HG02798 (cell line): ENCODE measurements at regions not wholly inside any gene's neighbourhood (a gene's known extent, or its start where the extent isn't known, plus 50 kb on each side); places are given as distances from the start of the nearest gene placed in this dataset.
A peak's percentile ranks its signal among the peaks of the same experiment; 100 is the strongest.

Source experiments
- ATAC-seq: cut with Tn5 transposase; IDR thresholded peaks from one replicate; pipeline ENCODE4 v1.9.1; 2021; ENCODE audit warnings: mild to moderate bottlenecking; ENCODE audit not compliant: unreplicated experiment, poor library complexity

DNA sequence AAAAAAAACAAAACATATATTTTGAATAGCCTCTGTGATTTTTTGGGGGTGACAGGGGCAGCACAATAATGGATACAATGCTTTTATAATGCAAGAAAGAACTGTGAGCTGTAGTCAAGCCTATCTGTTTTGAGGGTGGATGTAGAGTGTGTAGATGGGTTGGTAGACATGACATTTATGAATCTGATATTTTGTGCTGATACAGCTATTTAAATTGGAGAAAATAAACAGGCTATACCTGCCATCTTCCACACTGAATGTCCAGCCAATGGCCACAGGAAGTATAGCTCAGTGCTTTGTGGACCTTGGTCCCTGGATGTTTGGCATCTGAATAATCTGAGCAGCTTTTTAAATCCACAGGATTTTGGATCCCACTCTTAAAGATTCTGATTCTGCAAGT is 175.0 kb downstream of the NEDD1 start:
- ATAC-seq = no peak

DNA sequence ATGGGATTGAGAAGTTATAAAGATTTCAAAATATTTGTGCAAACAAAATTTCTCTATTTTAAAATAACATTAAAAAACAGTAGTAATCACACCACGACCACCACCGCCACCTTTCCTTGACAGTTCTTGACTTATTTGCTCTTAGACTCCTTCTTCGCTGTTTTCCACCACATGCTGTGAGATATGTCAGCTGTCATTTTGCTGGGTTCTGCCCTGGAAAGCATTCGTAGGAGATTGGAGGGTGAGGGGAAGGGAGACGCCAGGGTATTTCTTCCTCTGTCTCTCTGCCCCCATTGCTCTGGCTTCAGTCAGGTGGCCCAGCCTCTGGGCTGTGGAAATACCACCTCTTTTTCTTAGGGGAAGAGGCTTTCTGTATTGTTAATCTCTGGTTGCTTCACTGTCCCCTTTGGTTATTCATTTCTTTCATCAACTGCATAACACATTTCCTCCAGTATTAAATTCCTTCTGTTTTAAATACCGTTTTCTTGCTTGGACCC is 186.2 kb downstream of the NEDD1 start:
- no peak for ATAC-seq

DNA sequence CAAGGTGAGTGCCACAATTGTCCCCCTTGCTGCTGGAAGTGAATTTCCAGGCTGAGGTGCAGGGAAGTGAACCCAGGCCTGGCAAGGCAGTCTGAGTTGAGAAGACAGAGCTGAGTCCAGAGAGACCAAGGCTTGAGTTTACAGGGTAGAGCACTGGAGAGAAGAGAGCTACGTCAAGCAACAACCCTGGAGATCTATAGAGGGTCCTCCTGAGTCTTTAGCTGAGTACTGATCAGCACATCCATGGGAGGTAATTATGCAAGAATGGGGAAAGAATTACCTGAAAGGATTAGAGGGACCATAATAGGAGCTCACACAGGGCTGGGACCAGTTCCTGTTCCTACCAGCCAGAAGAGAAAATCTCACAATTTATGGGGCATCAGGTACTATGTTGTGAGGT is 190.7 kb downstream of the NEDD1 start:
- ATAC-seq = no peak

DNA sequence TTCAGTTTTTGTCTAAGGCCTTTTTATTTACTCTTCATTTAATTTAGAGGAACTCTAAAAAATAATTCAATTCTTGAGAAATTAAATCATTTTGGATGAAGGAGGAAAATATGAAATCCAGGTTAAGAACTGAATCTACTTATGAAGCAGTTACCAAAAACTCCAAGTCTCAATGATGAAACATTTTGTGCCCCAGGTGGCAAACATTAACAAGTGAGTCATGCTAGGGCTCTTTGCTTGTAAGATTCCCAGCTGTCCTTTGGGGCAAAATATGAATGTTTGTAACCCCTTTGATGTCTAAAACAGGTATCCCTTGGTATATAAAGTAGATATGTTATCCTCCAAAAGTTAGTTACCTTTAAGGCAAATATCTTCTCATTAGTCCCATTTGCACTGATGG is 202.4 kb downstream of the NEDD1 start:
- ATAC-seq = no peak

DNA sequence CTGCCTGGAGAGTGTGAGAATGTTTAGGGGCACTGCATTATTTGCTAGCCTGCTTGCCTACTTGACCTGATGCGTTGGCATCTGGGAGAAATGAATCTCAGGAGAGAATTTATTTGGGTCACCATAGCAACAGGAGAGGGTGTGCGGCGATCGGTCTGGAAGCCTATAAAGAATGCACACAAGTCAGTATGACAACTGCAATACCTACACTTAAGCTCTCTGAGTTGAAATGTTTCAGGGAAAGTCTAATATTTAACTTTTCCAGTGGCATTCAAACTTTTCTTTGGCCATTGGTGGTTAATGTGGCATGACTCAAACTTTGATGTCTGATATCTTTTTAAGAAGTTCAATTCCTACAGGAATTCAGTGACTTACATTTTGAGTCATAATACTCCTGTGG is 205.1 kb downstream of the NEDD1 start:
- no peak for ATAC-seq

DNA sequence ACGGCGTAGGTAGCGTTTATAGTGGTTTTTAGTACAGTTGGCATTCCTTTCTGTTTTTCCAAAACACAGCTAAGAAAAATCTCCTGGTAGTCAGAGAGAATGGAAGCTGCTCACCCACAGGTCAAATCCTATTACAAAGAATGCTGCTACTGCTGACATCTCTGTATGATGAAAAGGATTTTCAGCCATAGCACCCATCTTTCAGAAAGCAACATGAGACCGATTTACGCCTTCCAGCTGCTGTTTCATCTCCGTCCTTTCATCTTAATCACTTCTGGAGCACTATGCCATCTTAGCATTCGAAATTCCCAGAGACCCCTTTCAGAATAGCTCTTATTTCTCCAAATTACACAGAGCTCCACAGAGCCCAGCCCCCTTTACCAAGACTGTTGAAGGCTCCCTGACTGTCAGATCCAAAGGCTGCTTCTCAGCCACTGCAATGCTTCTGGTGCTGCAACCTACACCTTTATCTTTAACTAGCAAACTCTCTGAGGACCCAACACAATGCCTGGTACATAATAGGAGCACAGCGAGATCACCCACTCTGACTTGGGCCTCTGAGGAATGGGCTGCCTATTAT is 211.8 kb downstream of the NEDD1 start:
- no peak for ATAC-seq

DNA sequence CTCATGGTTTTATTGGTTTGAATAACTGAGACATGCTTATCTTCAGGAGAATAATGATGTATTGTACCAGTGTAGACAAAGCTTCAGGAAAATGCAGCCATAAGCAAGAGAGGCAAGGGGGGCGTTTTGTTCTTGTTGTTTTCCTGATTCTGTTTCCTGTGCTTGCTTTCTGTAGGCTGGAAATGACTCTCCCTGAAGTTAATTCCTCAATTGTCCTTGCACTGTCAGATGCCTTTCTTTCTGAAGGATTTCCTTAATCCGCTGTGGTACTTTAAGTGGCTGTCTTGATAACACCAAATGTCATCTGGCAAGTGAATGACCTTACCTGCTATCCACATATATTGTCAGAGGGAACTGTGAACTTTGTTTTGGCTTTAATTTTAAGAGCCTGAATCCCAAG is 220.0 kb downstream of the NEDD1 start:
- no peak for ATAC-seq

DNA sequence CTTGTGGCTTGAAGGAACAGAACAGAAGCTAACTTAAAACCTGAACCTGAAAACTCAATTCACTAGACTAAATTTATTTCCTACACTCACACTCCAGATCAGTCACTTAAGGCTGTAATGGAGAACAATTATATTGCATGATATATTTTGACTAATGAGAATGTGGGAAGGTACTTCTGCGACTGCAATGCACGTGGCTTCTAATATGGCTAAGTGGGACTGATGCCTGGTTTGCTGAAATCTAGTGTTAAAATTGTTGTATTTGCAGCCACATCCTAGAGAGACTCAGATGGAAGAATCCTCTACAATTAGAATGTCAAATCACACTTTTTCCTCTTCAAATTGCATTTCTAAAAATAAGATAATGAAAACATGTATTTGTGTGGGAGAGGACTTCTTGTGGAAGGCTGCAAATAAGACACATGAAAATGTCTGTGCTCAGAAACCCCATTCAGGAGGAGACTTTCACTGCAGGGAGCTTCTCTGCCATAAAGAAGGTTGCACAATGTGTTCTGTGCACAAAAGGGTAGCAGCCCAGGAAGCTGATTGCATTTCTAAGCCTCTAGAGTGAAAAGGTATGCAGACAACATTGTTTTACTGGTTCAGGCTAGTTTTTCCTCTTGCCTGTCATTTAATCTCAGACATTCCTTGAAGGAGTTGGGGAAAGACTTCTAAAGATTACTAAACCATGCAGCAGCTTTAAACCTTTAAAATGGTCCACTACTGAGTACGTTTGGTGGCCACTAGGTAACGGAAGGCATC is 224.3 kb downstream of the NEDD1 start:
- ATAC-seq = no peak

DNA sequence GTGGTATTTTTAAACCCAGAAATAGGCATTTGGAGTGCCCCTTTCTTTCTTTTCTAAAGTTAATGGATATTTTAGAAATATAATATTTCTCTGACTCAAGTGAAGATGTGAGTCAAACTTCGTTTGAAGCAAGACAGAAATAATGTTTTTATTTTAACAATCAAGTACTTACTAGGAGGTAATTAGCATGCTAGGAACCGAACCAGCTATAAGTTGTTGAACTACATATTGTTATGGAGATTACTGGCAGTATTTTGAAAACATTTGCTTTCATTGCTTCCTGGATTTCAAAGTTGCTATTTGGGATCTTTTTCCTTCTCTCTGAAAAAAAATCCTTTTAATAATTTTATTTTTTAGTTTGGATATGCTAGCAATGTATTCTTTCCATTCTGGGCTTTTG is 225.2 kb downstream of the NEDD1 start:
- no peak for ATAC-seq

DNA sequence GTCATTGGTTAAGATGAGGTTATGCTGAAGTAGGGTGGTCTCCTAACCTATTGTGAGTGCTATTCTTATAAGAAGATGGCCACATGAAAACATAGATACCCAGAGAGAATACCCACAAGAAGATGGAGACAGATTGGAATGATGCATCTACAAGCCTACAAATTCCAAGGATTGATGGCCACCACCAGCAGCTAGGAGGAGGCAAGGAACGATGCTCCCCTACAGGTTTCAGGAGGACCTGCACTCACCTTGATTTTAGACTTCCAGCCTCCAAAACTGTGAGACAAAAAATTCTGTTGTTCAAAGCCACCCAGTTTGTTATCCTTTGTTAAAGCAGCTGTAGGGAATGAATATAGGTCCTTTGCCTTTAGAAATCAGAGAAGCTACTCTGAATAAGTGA is 227.4 kb downstream of the NEDD1 start:
- no peak for ATAC-seq

DNA sequence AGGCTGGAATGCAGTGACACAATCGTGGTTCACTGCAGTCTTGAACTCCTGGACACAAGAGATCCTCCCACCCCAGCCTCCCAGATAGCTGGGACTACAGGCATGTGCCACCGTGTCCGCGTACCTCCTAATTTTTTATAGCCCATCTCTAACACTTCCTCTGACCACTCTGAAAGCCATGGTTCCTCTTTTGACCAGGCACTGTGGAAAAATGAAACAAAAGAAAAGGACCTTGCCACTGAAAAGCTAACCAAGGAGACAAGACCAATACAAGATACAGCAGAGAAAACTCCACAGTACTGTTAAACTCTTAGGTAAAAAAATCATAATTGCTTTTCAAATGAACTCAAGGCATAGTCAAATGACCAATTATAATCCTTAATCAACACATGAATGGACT is 233.3 kb downstream of the NEDD1 start:
- no peak for ATAC-seq

DNA sequence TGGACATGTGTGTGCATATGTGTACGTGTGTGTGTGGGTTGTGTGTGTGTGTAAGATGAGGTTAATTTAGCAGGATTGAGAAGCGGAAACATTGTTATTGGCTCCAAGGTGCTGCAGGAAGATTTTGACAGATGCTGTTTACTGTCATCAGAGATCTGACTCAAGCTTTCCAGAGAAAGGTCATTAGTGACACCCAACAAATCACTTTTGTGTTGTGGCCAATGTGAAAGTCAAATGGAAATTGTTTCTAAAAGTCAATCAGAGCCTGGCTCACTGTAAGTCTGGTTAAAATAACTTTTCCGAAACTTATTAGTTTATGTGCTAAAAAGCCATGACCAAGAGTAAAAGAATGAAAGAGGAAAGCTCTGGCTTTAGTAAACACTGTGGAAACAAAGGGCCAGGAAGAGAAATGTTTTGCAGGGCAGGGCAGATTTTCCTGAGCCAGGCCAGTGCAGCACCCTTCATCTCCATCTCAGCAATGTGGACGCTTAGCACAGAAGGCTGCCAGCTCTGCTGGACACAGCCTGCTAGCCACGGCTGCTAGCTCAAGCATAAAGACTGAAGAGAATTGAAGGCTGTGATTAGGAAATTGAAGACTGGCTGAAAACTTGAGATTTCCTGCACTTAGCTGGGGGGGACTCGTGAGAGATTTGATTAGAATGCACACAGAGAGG is 235.8 kb downstream of the NEDD1 start:
- ATAC-seq = no peak

DNA sequence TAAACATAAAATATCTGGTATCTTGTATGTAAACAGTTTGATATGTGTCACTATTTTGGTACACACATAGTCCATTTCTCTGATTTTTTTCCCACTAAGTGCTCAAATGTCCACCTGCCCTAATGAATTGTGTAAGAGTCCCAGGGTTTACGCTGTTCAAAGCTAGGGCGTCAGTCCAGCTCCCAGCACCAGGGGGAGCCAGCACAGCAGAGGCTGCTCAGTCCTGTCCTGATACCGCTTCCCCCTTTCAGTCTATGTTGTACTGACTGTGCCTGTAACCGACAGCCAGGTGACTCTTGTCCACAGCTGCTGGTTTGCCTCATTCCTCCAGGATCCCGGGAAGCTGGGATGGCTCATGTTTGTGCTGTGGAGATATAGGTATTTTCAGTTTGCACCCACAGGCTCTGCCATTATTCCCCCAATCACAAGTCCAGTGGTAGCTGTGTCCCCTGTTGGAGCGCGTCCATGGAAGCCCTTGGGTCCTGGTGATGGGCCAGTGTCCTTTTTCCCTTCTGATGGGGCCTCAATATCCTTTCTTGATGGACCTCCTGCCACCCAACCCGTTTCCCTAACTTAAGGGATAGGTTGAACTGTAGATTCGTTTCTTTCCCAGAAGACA is 242.0 kb downstream of the NEDD1 start:
- peak; percentile 99 for ATAC-seq

DNA sequence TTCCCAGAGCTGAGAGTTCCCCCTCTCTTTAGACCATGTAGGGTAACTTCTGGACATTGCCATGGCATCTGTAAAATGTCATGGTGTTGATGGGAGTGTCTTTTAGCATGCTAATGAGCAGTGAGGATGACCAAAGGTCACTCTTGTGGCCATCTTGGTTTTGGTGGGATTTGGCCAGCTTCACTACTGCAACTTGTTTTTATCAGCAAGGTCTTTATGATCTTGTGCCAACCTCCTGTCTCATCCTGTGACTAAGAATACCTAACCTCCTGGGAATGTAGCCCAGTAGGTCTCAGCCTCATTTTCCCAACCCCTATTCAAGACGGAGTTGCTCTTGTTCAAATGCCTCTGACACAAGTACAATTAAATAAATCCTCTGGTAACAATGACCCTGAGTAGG is 244.4 kb downstream of the NEDD1 start:
- ATAC-seq = no peak

DNA sequence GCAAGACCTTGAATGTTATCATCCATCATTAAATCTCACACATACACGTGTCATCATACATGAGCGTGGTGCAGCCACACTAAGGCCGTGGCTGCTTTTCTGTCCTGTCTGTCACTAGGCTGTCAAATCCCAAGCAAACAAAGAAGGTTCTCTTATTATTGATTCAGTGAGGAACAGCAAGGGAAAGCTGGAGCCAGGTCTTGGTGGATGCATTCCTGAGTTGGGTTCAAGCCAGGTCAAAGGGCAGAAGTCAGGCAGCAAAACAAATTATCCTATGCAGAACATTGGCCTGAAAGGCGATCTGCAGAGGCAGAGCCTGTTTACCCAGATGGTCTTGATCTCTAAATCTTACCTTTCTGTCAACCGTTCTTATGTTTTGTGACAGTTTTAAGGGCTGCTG is 252.3 kb downstream of the NEDD1 start:
- no peak for ATAC-seq

DNA sequence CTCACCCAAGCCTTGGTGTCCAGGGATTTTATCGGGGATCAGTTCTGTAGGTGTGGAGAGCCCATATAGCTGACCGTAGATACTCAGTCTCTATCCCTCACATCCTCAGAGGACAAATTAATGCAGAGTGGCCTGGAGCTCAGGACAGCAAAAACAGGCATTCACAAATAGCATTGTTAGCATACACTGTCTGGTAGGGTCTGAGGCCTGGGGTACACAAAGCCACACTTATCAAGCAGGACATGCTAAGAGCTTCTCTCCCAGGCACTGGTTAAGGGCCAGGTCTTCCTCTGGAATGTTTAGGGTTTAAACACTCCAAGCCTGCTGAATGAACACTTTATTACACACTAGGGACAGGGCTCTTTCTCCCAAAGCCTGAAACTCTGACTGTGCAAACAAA is 253.2 kb downstream of the NEDD1 start:
- ATAC-seq = no peak

DNA sequence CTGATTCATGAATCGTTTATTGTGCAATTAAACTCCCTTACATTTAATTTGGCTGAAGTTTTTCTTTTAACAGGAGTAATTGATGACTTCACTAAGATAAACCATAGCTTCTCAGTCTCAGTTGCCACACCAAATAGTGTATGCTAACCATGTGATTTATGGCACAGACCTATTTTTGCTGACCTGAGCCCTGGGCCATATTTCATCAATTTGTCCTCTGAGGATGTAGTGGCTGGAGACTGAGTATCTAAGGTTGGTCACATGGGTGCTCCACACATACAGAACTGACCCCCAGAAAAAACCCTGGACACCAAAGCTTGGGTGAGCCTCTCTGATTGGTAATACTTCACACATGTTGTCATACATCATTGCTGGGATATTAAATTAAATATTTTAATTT is 255.1 kb downstream of the NEDD1 start:
- ATAC-seq = no peak

DNA sequence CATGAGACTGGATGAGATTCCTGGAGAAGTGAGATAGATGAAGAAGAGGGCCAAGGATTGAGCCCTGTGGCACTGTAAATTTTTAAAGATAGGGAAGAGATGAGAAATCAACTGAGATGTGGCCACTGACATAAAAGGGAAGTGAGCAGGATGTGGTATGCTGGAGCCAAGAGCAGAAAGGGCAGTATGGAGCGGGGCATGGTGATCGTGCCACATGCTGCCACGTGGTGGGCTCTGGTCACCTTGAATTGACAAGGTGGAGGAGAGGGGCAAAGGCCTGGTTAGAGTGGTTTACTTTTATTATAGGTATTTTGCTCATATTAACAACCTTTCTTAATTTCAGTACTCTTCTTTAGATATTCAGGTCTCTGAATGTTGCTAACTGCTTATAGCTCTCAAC is 257.9 kb downstream of the NEDD1 start:
- no peak for ATAC-seq

DNA sequence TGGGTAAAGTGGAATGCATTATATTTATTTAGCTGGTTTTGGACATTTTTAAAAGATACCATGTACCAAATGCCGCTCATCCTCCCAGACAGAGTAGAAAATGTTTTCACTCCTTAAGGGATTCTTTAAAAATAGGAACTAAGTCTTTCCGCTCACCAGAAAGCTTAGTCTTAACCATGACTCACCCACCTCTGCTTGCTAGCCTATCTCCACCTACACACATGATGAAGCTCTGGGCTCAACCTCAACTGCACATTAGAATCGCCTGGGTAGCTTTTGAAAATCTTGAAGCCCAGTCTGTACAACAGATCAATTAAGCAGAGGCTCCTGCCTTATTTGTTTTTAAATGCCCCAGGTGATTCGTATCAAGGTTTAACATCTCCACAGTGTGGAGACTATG is 260.5 kb downstream of the NEDD1 start:
- ATAC-seq = peak; percentile 30

DNA sequence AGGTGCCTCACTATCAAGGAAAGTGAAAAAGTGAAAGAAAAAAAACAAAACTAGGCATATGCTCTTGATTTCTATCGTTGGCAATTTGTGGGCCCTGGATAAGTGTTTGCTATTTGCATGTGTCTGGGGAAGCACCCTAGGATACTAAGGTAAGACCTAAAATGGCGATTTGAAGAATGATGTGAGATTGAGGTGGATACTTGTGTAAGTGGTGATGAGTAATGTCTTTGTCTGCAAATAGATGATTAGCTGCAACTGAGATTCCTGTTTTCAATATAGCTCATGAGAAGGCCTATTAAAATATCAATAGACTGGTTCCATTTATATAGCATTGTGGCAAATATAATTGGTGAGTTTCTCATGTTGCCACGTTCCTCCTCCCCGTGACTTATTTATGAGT is 261.7 kb downstream of the NEDD1 start:
- ATAC-seq = no peak

DNA sequence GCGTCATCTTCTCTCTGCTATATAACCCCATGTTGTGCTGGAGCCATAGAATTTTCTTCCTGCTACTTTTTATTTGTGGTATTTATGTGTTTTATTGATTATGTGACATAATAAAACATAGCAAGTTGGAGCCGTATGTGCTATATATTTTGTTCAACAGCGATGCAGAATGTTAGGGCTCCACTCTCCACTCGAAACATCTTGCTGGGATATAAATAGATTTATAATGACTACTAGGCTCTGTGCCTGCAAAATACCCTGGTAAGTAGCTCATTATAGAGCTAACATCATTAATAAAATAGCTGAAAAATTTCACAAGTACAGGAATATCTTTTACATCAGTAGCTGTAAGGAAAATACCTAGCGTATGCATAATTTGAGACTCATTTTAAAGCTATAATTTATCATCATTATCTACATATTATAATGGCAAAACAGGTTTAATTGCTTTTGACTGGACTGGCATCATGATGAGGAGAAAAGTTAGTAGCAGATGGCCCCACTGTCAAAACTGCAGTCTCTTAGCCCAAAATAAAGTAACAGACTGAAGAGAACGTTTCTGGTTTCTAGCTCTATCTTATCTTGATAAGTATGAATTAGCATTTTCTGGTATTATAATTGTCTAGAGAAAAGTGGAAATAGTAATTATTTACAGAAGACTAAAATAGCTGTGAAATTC is 263.0 kb downstream of the NEDD1 start:
- no peak for ATAC-seq
